Small intestine (tissue), 7 donors: ENCODE measurements at regions not wholly inside any gene's neighbourhood (a gene's known extent, or its start where the extent isn't known, plus 50 kb on each side); places are given as distances from the start of the nearest gene placed in this dataset.
A peak's percentile ranks its signal among the peaks of the same experiment; 100 is the strongest.
"Not testable (repeated sequence)": the region's sequence is repeated elsewhere in the genome, so short reads cannot be mapped to it uniquely, and the experiment has no call there.

ENCODE experiments used
- DNase-seq, 2 donors: peaks; one replicate each; pipeline versions ENCODE4 v3.0.0 to v3.0.0-alpha.2; 2013
- FAIRE-seq: peaks from 2 replicates; lab custom pipeline; 2012; peaks lifted over from hg19 to GRCh38; lab: Jason Lieb, UNC
- H3K27ac ChIP-seq, 3 donors: one replicate each; pipeline ENCODE4 v1.5.1; 2013; ENCODE audit warnings: low read length in 2 of 3, mild to moderate bottlenecking in 2 of 3, control low read depth in 1 of 3, inconsistent platforms in 1 of 3, low read depth in 1 of 3, moderate library complexity in 1 of 3
- H3K27me3 ChIP-seq, 3 donors: one replicate each; pipeline ENCODE4 v1.6.1; 2013; ENCODE audit warnings: low read length in 3 of 3, inconsistent platforms in 1 of 3; ENCODE audit not compliant: control insufficient read depth in 3 of 3, insufficient read depth in 3 of 3
- H3K36me3 ChIP-seq, 3 donors: one replicate each; pipeline ENCODE4 v1.6.1; 2013; ENCODE audit warnings: low read length in 3 of 3, inconsistent platforms in 1 of 3, low read depth in 1 of 3, mild to moderate bottlenecking in 1 of 3, moderate library complexity in 1 of 3; ENCODE audit not compliant: control insufficient read depth in 3 of 3, insufficient read depth in 2 of 3
- H3K4me1 ChIP-seq, 3 donors: one replicate each; pipeline ENCODE4 v1.6.1; 2013; ENCODE audit warnings: low read length in 2 of 3, inconsistent platforms in 1 of 3, low read depth in 1 of 3, mild to moderate bottlenecking in 1 of 3, moderate library complexity in 1 of 3; ENCODE audit not compliant: control insufficient read depth in 3 of 3, insufficient read depth in 2 of 3
- H3K4me3 ChIP-seq, 3 donors: one replicate each; pipeline ENCODE4 v1.5.1; 2013; ENCODE audit warnings: low read length in 3 of 3, control low read depth in 1 of 3, inconsistent platforms in 1 of 3, low read depth in 1 of 3, mild to moderate bottlenecking in 1 of 3, moderate library complexity in 1 of 3
- H3K9me3 ChIP-seq, 2 donors: one replicate each; pipeline ENCODE4 v1.6.1; 2013; ENCODE audit warnings: low read depth in 1 of 2, low read length in 1 of 2; ENCODE audit not compliant: control insufficient read depth in 2 of 2, insufficient read depth in 1 of 2
- WGBS, 3 donors: extraction: QIAGEN DNeasy Blood & Tissue Kit; methylation state at CpG; one replicate each; pipeline ENCODE4 v1.1.7; 2013; 5-methylcytosine and 5-hydroxymethylcytosine counted together
- donor health status: healthy with polysubstance abuse.
- donor health status: control.
- donor health status: control.
- donor health status: Bipolar disorder and iron deficiency.
- donor health status: healthy.

DNA sequence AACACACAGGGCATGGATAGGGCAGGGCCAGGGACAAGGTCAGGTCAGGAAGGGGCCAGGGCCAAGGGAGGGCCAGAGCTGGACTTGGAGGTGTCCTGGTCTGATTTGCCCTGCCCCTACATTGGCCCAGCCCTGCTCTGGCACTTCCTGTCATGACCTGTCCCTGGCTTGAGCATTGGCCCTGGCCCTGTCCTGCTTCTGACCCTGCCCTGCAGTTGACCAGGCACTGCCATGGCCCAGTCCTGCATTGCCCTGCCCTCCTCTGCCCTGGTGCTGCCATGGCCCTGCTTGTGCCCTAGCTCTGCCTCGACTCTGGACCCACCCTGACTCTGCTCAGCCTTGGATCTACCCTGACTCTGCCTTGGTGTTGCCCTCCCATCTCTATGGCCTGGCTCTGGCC lies 2885.7 kb upstream of the TEKT4 start:
- H3K27ac ChIP-seq, FAIRE-seq, DNase-seq, H3K36me3 ChIP-seq, H3K27me3 ChIP-seq, H3K4me3 ChIP-seq, H3K4me1 ChIP-seq: not testable (repeated sequence)
- WGBS, 3 donors, result 31 to 39% (median 33%) methylated on average over 1 of the region's 1 CpG
- peaks cover 0 to 46% of the 10 kb centered on the region in 2 donors for H3K9me3 ChIP-seq

DNA sequence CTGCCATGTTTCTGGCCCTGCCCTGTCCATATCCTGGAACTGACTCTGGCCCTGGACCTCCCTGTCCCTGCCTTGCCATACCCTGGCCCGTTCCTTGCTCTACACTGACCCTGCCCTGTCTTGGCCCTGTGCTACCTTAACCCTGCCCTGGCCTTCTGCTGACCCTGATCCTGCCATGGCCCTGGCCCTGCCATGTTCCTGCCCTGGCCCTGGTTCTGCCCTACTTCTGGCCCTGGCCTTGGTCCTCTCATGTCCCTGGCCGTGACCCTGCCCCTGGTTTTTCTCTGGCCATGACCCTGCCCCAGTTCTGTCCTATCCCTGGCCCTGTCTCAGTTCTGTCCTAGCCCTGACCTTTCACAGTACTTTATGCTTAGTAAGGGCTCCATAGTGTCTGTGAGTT lies 2884.3 kb upstream of the TEKT4 start:
- WGBS, 3 donors, result 38 to 58% (median 55%) methylated on average over 2 of the region's 2 CpGs
- peaks cover 0 to 35% of the 10 kb centered on the region in 2 donors for H3K9me3 ChIP-seq
- not testable (repeated sequence) for FAIRE-seq, DNase-seq, H3K27me3 ChIP-seq, H3K36me3 ChIP-seq, H3K27ac ChIP-seq, H3K4me3 ChIP-seq, H3K4me1 ChIP-seq

DNA sequence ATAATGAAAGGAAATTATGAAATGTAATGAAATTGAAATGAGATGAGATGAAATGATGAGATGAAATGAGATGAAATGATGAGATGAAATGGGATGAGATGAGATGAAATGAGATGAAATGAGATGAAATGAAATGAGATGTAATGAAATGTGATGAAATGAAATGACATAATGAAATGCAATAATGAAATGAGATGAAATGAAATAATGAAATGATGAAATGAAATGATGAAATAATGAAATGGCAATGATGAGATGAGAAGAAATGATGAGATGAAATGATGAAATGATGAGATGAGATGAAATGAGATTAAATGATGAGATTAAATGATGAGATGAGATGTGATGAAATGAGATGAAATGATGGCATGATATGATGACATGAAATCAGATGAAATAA lies 2882.5 kb upstream of the TEKT4 start:
- DNase-seq, H3K4me3 ChIP-seq, H3K4me1 ChIP-seq, H3K27me3 ChIP-seq, H3K27ac ChIP-seq, H3K36me3 ChIP-seq: not testable (repeated sequence)
- H3K9me3 ChIP-seq, result peaks cover 0 to 22% of the 10 kb centered on the region in 2 donors
- peak; percentile 95 for FAIRE-seq

DNA sequence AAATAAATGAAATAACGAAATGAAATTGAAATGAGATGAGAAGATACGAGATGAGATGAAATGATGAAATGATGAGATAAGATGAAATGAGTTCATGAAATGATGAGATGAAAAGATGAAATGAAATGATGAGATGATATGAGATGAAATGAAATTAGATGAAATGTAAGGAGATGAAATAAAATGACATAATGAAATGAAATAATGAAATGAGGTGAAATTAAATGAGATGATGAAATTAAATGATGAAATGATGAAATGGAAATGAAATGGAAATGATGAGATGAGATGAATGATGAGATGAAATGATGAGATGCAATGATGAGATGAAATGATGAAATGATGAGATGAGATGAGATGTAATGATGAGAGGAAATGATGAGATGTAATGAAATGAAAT lies 2881.4 kb upstream of the TEKT4 start:
- H3K4me1 ChIP-seq, DNase-seq, H3K36me3 ChIP-seq, H3K4me3 ChIP-seq, H3K27me3 ChIP-seq, H3K27ac ChIP-seq, FAIRE-seq: not testable (repeated sequence)
- H3K9me3 ChIP-seq, result peaks cover 0 to 14% of the 10 kb centered on the region in 2 donors
- WGBS, 3 donors, result 57 to 65% (median 65%) methylated on average over 2 of the region's 2 CpGs

DNA sequence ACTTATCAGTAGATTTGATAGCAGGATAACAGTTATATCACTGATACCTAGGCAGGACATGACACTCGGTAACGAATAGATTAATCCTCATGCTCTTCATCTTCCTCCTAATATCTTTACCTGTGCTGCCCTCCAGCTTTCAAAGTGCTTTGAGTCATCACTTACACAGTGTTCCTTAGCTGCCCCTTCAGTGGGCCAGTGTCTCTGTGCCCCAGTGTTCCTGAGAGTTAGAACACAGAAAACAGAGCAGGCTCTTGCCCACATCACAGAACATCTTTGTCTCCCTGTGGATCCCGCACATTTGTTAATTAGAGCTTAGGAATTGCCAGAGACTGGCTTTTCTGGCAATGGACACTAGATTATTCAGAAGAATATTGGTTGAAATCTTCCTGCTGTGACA lies 2864.7 kb upstream of the TEKT4 start:
- H3K27ac ChIP-seq, H3K4me3 ChIP-seq, H3K36me3 ChIP-seq, H3K27me3 ChIP-seq, DNase-seq, H3K9me3 ChIP-seq, FAIRE-seq, H3K4me1 ChIP-seq: not testable (repeated sequence)
- 88 to 91% (median 88%) methylated on average over 3 of the region's 3 CpGs for WGBS, 3 donors
